ENCODE measurements at regions not wholly inside any gene's neighbourhood (a gene's known extent, or its start where the extent isn't known, plus 50 kb on each side); places are given as distances from the start of the nearest gene placed in this dataset.
A peak's percentile ranks its signal among the peaks of the same experiment; 100 is the strongest.

- peak; percentile 93 for FAIRE-seq
- no peaks in the 10 kb centered on the region for H3K36me3 ChIP-seq (ENCODE audit: control insufficient read depth, insufficient read depth, low read length)
- TF ChIP-seq CTCF (IDR thresholded peaks at IDR 0.05; ENCODE audit: insufficient read depth, low read length, severe bottlenecking) = no peak
- no peak for DNase-seq (ENCODE audit: low read depth)
- H3K27me3 ChIP-seq (ENCODE audit: control insufficient read depth, insufficient read depth, low read length) = no peaks in the 10 kb centered on the region
- H3K4me3 ChIP-seq (ENCODE audit: low read depth, low read length) = no peak overlapping the region
Observed at GRCh38 chr2:196362973-196363549, 191.7 kb upstream of the STK17B start.

- no peak for DNase-seq (ENCODE audit: low read depth)
Observed at GRCh38 chr2:196365145-196365544, 193.8 kb upstream of the STK17B start.

GRCh38 chr2:196365923-196366322, 194.5 kb upstream of the STK17B start:
- no peak for DNase-seq (ENCODE audit: low read depth)
- Histone ChIP-seq H3K36me3 (ENCODE audit: control insufficient read depth, insufficient read depth, low read length) (no peaks in the 10 kb centered on the region), H3K27me3 (ENCODE audit: control insufficient read depth, insufficient read depth, low read length) (no peaks in the 10 kb centered on the region), H3K4me3 (ENCODE audit: low read depth, low read length) (no peak overlapping the region)
- FAIRE-seq = no peak
- TF ChIP-seq CTCF (IDR thresholded peaks at IDR 0.05; ENCODE audit: insufficient read depth, low read length, severe bottlenecking) = no peak

More at GRCh38 chr2:196365145-196365544, 193.8 kb upstream of the STK17B start:
- H3K4me3 ChIP-seq (ENCODE audit: low read depth, low read length) = no peak overlapping the region
- TF ChIP-seq CTCF (IDR thresholded peaks at IDR 0.05; ENCODE audit: insufficient read depth, low read length, severe bottlenecking) = no peak
- H3K36me3 ChIP-seq (ENCODE audit: control insufficient read depth, insufficient read depth, low read length) = no peaks in the 10 kb centered on the region
- H3K27me3 ChIP-seq (ENCODE audit: control insufficient read depth, insufficient read depth, low read length) = no peaks in the 10 kb centered on the region
- no peak for FAIRE-seq

- no peak for FAIRE-seq
- H3K4me3 ChIP-seq (ENCODE audit: low read depth, low read length) = no peak overlapping the region
- no peak for TF ChIP-seq CTCF (IDR thresholded peaks at IDR 0.05; ENCODE audit: insufficient read depth, low read length, severe bottlenecking)
- no peak for DNase-seq (ENCODE audit: low read depth)
- H3K27me3 ChIP-seq (ENCODE audit: control insufficient read depth, insufficient read depth, low read length) = no peaks in the 10 kb centered on the region
- H3K36me3 ChIP-seq (ENCODE audit: control insufficient read depth, insufficient read depth, low read length) = no peaks in the 10 kb centered on the region
Observed at GRCh38 chr2:196367633-196368032, 196.3 kb upstream of the STK17B start.

GRCh38 chr2:196368546-196369225, 197.3 kb upstream of the STK17B start:
- no peak for FAIRE-seq
- no peaks in the 10 kb centered on the region for H3K36me3 ChIP-seq (ENCODE audit: control insufficient read depth, insufficient read depth, low read length)
- no peak for TF ChIP-seq CTCF (IDR thresholded peaks at IDR 0.05; ENCODE audit: insufficient read depth, low read length, severe bottlenecking)
- no peak for DNase-seq (ENCODE audit: low read depth)
- no peaks in the 10 kb centered on the region for H3K27me3 ChIP-seq (ENCODE audit: control insufficient read depth, insufficient read depth, low read length)
- no peak overlapping the region for H3K4me3 ChIP-seq (ENCODE audit: low read depth, low read length)

- FAIRE-seq (no peak), DNase-seq (ENCODE audit: low read depth) (peak; percentile 86)
- no peak for TF ChIP-seq CTCF (IDR thresholded peaks at IDR 0.05; ENCODE audit: insufficient read depth, low read length, severe bottlenecking)
- Histone ChIP-seq H3K4me3 (ENCODE audit: low read depth, low read length) (no peak overlapping the region), H3K36me3 (ENCODE audit: control insufficient read depth, insufficient read depth, low read length) (no peaks in the 10 kb centered on the region), H3K27me3 (ENCODE audit: control insufficient read depth, insufficient read depth, low read length) (no peaks in the 10 kb centered on the region)
Observed at GRCh38 chr2:196369967-196370366, 198.6 kb upstream of the STK17B start.
